HEK293 (cell line): ENCODE measurements at regions not wholly inside any gene's neighbourhood (a gene's known extent, or its start where the extent isn't known, plus 50 kb on each side); places are given as distances from the start of the nearest gene placed in this dataset.
A peak's percentile ranks its signal among the peaks of the same experiment; 100 is the strongest.

Source experiments
- CTCF ChIA-PET: fragments of 350-600 bp; formaldehyde crosslinking; extraction: SDS; loops from one replicate; lab custom pipeline; 2021; ENCODE audit warnings: antibody characterized with exemption; lab: Yijun Ruan, JAX
- POLR2A ChIA-PET: fragments of 300-600 bp; formaldehyde crosslinking; extraction: SDS; loops from one replicate; lab custom pipeline; 2020; ENCODE audit warnings: antibody characterized with exemption, inconsistent platforms; lab: Yijun Ruan, JAX
- H3K27ac ChIP-seq: fragments of 200-500 bp; sonication (Bioruptor generic); 2 replicates; pipeline ENCODE4 v1.5.1; 2014; ENCODE audit warnings: low read depth, low read length, control low read depth, inconsistent platforms; ENCODE audit errors: extremely low read depth
- H3K36me3 ChIP-seq, 2 experiments: fragments of 200-500 bp in 1 of 2; sonication (Bioruptor generic) in 1 of 2; 1 replicate in 1 of 2; 2 replicates in 1 of 2; pipeline ENCODE4 v1.5.1; 2014 to 2017; ENCODE audit warnings: inconsistent platforms in 2 of 2, low read length in 2 of 2; ENCODE audit not compliant: control insufficient read depth in 2 of 2, insufficient read depth in 1 of 2
- H3K4me1 ChIP-seq: fragments of 200-500 bp; sonication (Bioruptor generic); 2 replicates; pipeline ENCODE4 v1.5.1; 2014; ENCODE audit warnings: mild to moderate bottlenecking, low read length, inconsistent platforms; ENCODE audit not compliant: control insufficient read depth, insufficient read depth
- H3K4me3 ChIP-seq: 2 replicates; pipeline ENCODE4 v1.5.1; 2011; ENCODE audit warnings: low read depth, mild to moderate bottlenecking, control low read depth, low read length, moderate library complexity
- H3K9me3 ChIP-seq: fragments of 200-500 bp; sonication (Bioruptor generic); 2 replicates; pipeline ENCODE4 v1.5.1; 2014; ENCODE audit warnings: low read depth, low read length, inconsistent platforms; ENCODE audit not compliant: control insufficient read depth, insufficient read depth
- GLIS2 ChIP-seq: fragments of 450-650 bp; formaldehyde crosslinking; IDR thresholded peaks from 2 replicates; pipeline ENCODE4 v1.5.1; 2016; ENCODE audit warnings: missing biosample characterization, missing genetic modification characterization
- KLF8 ChIP-seq: fragments of 450-650 bp; formaldehyde crosslinking; IDR thresholded peaks from 2 replicates; pipeline ENCODE4 v1.5.1; 2016; ENCODE audit warnings: missing biosample characterization, missing genetic modification characterization
- MYNN ChIP-seq: fragments of 450-650 bp; formaldehyde crosslinking; IDR thresholded peaks from 2 replicates; pipeline ENCODE4 v1.5.1; 2016; ENCODE audit warnings: missing biosample characterization, missing genetic modification characterization, borderline replicate concordance
- TCF7L2 ChIP-seq: IDR thresholded peaks from 2 replicates; pipeline ENCODE4 v1.6.1; 2011; ENCODE audit warnings: low read depth, mild to moderate bottlenecking, inconsistent platforms, low read length, moderate library complexity, borderline replicate concordance
- ZBTB20 ChIP-seq: fragments of 450-650 bp; formaldehyde crosslinking; IDR thresholded peaks from 2 replicates; pipeline ENCODE4 v1.5.1; 2016; ENCODE audit warnings: missing biosample characterization, missing genetic modification characterization
- ZBTB21 ChIP-seq: fragments of 450-650 bp; formaldehyde crosslinking; IDR thresholded peaks from 2 replicates; pipeline ENCODE4 v1.5.1; 2017; ENCODE audit warnings: missing biosample characterization, missing genetic modification characterization
- ZBTB7A ChIP-seq: fragments of 450-650 bp; formaldehyde crosslinking; IDR thresholded peaks from 2 replicates; pipeline ENCODE4 v1.5.1; 2016; ENCODE audit warnings: low read depth, missing biosample characterization, missing genetic modification characterization
- ZNF133 ChIP-seq: fragments of 450-650 bp; formaldehyde crosslinking; IDR thresholded peaks from 2 replicates; pipeline ENCODE4 v1.5.1; 2016; ENCODE audit warnings: missing biosample characterization, missing genetic modification characterization
- ZNF23 ChIP-seq: fragments of 450-650 bp; formaldehyde crosslinking; IDR thresholded peaks from 2 replicates; pipeline ENCODE4 v1.5.1; 2016; ENCODE audit warnings: missing biosample characterization, missing genetic modification characterization, borderline replicate concordance
- ZNF292 ChIP-seq: fragments of 450-650 bp; formaldehyde crosslinking; IDR thresholded peaks from 2 replicates; pipeline ENCODE4 v1.5.1; 2016; ENCODE audit warnings: low read depth, missing biosample characterization, missing genetic modification characterization, borderline replicate concordance
- ZNF37A ChIP-seq: fragments of 450-650 bp; IDR thresholded peaks from 2 replicates; pipeline ENCODE4 v1.5.1; 2018; ENCODE audit warnings: missing biosample characterization, missing genetic modification characterization
- ZNF426 ChIP-seq: fragments of 450-650 bp; formaldehyde crosslinking; IDR thresholded peaks from 2 replicates; pipeline ENCODE4 v1.5.1; 2017; ENCODE audit warnings: missing biosample characterization, missing genetic modification characterization, mild to moderate bottlenecking, inconsistent platforms, moderate library complexity
- ZNF530 ChIP-seq: fragments of 450-650 bp; formaldehyde crosslinking; IDR thresholded peaks from 2 replicates; pipeline ENCODE4 v1.5.1; 2016; ENCODE audit warnings: low read depth, missing biosample characterization, missing genetic modification characterization
- ZNF549 ChIP-seq: fragments of 450-650 bp; IDR thresholded peaks from 2 replicates; pipeline ENCODE4 v1.5.1; 2018; ENCODE audit warnings: missing biosample characterization, missing genetic modification characterization, mild to moderate bottlenecking, inconsistent platforms, moderate library complexity
- ZNF555 ChIP-seq: fragments of 450-650 bp; formaldehyde crosslinking; conservative IDR thresholded peaks from 2 replicates; pipeline ENCODE4 v1.5.1; 2017; ENCODE audit warnings: missing biosample characterization, mild to moderate bottlenecking, missing genetic modification characterization, inconsistent platforms
- ZNF585B ChIP-seq: fragments of 450-650 bp; formaldehyde crosslinking; IDR thresholded peaks from 2 replicates; pipeline ENCODE4 v1.5.1; 2016; ENCODE audit warnings: missing biosample characterization, missing genetic modification characterization
- ZNF596 ChIP-seq: fragments of 450-650 bp; IDR thresholded peaks from 2 replicates; pipeline ENCODE4 v1.5.0; 2018; ENCODE audit warnings: missing biosample characterization, mild to moderate bottlenecking, missing genetic modification characterization, moderate library complexity
- ZNF654 ChIP-seq: fragments of 450-650 bp; formaldehyde crosslinking; IDR thresholded peaks from 2 replicates; pipeline ENCODE4 v1.5.1; 2016; ENCODE audit warnings: low read depth, missing biosample characterization, missing genetic modification characterization
- ZNF76 ChIP-seq: fragments of 450-650 bp; formaldehyde crosslinking; IDR thresholded peaks from 2 replicates; pipeline ENCODE4; 2016; ENCODE audit warnings: low read depth, missing biosample characterization, missing genetic modification characterization, borderline replicate concordance
- ZNF792 ChIP-seq: fragments of 450-650 bp; formaldehyde crosslinking; IDR thresholded peaks from 2 replicates; pipeline ENCODE4 v1.5.1; 2016; ENCODE audit warnings: missing biosample characterization, missing genetic modification characterization
- TF ChIP-seq, protein P1 (sequence below): fragments of 450-650 bp; formaldehyde crosslinking; IDR thresholded peaks from 2 replicates; pipeline ENCODE4 v1.5.1; 2017; ENCODE audit warnings: missing biosample characterization, missing genetic modification characterization
- TF ChIP-seq, protein P2 (sequence below): fragments of 450-650 bp; formaldehyde crosslinking; IDR thresholded peaks from 2 replicates; pipeline ENCODE4 v1.5.1; 2017; ENCODE audit warnings: missing biosample characterization, missing genetic modification characterization
- TF ChIP-seq, protein P3 (sequence below): fragments of 450-650 bp; formaldehyde crosslinking; IDR thresholded peaks from 2 replicates; pipeline ENCODE4 v1.5.0; 2017; ENCODE audit warnings: missing biosample characterization, missing genetic modification characterization, borderline replicate concordance
- TF ChIP-seq, protein P4 (sequence below): fragments of 450-650 bp; formaldehyde crosslinking; IDR thresholded peaks from 2 replicates; pipeline ENCODE4 v1.5.1; 2016; ENCODE audit warnings: missing biosample characterization, missing genetic modification characterization

DNA sequence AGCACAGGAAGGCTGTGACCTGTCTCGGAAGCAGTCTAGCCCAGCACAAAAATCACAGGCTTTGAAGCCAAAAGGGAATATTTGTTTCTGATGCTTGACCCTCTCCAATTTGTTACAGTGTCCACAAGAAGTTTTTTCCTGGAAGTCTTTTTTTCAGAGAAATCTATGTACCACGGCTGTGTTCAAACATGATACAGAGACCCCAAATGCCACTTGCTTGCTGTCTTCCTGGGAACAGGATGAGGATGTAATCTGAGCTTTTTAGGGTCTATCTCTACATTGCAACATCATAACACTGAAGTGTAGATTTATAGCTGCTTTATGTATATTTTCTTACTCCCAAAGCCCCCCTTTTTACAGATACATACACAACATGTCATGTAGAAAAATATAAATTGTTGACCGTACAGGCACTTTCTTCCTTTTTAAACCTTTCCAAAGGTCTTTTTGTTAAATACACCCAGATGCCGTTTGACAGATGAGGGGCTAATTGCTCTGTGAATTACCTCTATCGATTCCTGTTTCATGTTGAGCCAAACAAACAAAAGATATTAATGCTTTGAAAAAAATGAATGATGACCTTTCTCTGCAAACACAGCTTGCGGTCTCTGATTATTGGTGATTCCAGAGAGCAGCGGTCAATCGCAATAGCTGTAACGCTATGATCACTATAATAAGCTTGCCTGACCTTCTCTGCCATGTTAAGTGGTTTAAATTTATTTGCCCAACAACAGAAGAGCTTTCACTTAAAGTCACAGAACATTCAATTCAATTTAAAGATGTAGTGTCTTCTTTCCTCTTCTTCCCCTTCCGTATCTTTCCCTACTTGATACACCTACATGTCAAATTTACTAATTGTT, 875.9 kb upstream of the NR2F2 start:
- Histone ChIP-seq H3K36me3 (no peaks in the 10 kb centered on the region), H3K4me3 (no peak overlapping the region), H3K4me1 (peaks cover 12% of the 10 kb centered on the region; the same call in 1 of the 2 replicates), H3K27ac (no peak overlapping the region), H3K9me3 (no peaks in the 10 kb centered on the region)
- ChIA-PET POLR2A (no interaction called here), CTCF (interaction anchor here (1.0 kb wide), 1 partner anchor 379 kb away, joined by 3 read pairs; no protein-coding TSS in a partner anchor)
- TF ChIP-seq TCF7L2 (peak; percentile 62; the same call in 1 of the 2 replicates), ZBTB7A (tag by site-specific recombination) (no peak)

DNA sequence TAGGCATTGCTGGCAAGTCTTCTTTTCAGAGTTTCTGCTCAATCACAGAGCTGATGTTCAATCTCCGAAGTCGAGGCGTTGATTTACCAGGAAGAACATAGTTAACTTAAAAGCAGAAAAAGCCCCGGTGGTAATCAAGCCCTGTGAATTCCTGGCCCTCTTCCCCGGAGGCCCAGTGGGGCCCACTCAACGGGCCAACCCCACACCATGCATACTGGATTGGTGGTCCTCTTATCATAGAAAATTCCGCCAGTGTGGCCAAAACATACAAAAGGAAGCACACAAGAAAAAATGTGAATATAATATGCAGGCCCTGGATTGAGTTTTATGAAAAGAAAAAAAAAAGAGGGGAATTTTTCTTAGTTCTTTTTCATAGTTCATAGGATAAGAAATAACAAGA, 873.0 kb upstream of the NR2F2 start:
- H3K27ac ChIP-seq = no peak overlapping the region
- H3K4me1 ChIP-seq = no peaks in the 10 kb centered on the region
- POLR2A ChIA-PET = no interaction called here
- TF ChIP-seq GLIS2 (tag by site-specific recombination) = no peak
- TF ChIP-seq ZNF585B (tag by site-specific recombination) = no peak
- TF ChIP-seq ZNF426 (tag by site-specific recombination) = no peak
- no peak for TF ChIP-seq ZNF549 (tag by site-specific recombination)
- TF ChIP-seq, protein P1, sequence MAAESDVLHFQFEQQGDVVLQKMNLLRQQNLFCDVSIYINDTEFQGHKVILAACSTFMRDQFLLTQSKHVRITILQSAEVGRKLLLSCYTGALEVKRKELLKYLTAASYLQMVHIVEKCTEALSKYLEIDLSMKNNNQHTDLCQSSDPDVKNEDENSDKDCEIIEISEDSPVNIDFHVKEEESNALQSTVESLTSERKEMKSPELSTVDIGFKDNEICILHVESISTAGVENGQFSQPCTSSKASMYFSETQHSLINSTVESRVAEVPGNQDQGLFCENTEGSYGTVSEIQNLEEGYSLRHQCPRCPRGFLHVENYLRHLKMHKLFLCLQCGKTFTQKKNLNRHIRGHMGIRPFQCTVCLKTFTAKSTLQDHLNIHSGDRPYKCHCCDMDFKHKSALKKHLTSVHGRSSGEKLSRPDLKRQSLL = no peak
- TF ChIP-seq ZNF133 (tag by site-specific recombination) = no peak
- TF ChIP-seq ZNF596 (tag by site-specific recombination) = no peak
- no peak for TF ChIP-seq ZBTB20 (tag by site-specific recombination)
- TF ChIP-seq ZNF792 (tag by site-specific recombination) = no peak
- no peak for TF ChIP-seq KLF8 (tag by site-specific recombination)
- H3K4me3 ChIP-seq = no peak overlapping the region
- no peaks in the 10 kb centered on the region for H3K36me3 ChIP-seq
- CTCF ChIA-PET = interaction anchor here (0.5 kb wide), 1 partner anchor 832 kb away, joined by 3 read pairs; no protein-coding TSS in a partner anchor
- H3K9me3 ChIP-seq = no peaks in the 10 kb centered on the region

DNA sequence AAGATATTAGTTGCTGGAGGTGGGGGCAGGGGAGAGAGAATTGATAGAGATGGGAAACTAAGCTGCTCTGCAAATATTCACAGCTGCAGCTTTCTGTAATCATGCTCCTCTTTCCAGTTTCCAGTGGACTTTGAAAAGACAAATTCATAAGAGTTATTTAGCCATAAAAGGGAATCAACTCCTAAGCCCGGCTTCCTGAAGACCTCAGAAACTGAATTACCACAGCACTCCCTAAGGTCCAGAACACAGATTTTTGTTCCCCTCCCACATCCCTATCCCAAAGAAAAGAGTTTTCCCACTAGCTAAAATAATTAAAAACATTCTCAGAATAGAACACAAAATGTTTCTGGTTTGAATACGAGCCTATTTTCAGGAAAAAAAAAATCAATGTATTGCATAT, 871.8 kb upstream of the NR2F2 start:
- ChIA-PET POLR2A (no interaction called here), CTCF (no interaction called here)
- H3K4me3 ChIP-seq = no peak overlapping the region
- no peak overlapping the region for H3K27ac ChIP-seq
- H3K36me3 ChIP-seq = no peaks in the 10 kb centered on the region
- H3K4me1 ChIP-seq = no peaks in the 10 kb centered on the region
- H3K9me3 ChIP-seq = no peaks in the 10 kb centered on the region
- TF ChIP-seq ZBTB21 (tag by site-specific recombination) (no peak), ZNF292 (tag by site-specific recombination) (no peak), ZNF530 (tag by site-specific recombination) (no peak), ZNF23 (tag by site-specific recombination) (no peak), MYNN (no peak), ZNF76 (tag by site-specific recombination) (no peak), ZNF555 (tag by site-specific recombination) (no peak), ZNF654 (tag by site-specific recombination) (no peak), KLF8 (tag by site-specific recombination) (no peak), ZNF37A (tag by site-specific recombination) (no peak)
- TF ChIP-seq, protein P2, sequence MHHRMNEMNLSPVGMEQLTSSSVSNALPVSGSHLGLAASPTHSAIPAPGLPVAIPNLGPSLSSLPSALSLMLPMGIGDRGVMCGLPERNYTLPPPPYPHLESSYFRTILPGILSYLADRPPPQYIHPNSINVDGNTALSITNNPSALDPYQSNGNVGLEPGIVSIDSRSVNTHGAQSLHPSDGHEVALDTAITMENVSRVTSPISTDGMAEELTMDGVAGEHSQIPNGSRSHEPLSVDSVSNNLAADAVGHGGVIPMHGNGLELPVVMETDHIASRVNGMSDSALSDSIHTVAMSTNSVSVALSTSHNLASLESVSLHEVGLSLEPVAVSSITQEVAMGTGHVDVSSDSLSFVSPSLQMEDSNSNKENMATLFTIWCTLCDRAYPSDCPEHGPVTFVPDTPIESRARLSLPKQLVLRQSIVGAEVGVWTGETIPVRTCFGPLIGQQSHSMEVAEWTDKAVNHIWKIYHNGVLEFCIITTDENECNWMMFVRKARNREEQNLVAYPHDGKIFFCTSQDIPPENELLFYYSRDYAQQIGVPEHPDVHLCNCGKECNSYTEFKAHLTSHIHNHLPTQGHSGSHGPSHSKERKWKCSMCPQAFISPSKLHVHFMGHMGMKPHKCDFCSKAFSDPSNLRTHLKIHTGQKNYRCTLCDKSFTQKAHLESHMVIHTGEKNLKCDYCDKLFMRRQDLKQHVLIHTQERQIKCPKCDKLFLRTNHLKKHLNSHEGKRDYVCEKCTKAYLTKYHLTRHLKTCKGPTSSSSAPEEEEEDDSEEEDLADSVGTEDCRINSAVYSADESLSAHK = no peak
- TF ChIP-seq, protein P3, sequence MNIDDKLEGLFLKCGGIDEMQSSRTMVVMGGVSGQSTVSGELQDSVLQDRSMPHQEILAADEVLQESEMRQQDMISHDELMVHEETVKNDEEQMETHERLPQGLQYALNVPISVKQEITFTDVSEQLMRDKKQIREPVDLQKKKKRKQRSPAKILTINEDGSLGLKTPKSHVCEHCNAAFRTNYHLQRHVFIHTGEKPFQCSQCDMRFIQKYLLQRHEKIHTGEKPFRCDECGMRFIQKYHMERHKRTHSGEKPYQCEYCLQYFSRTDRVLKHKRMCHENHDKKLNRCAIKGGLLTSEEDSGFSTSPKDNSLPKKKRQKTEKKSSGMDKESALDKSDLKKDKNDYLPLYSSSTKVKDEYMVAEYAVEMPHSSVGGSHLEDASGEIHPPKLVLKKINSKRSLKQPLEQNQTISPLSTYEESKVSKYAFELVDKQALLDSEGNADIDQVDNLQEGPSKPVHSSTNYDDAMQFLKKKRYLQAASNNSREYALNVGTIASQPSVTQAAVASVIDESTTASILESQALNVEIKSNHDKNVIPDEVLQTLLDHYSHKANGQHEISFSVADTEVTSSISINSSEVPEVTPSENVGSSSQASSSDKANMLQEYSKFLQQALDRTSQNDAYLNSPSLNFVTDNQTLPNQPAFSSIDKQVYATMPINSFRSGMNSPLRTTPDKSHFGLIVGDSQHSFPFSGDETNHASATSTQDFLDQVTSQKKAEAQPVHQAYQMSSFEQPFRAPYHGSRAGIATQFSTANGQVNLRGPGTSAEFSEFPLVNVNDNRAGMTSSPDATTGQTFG (tag by site-specific recombination) = no peak
- TF ChIP-seq, protein P4, sequence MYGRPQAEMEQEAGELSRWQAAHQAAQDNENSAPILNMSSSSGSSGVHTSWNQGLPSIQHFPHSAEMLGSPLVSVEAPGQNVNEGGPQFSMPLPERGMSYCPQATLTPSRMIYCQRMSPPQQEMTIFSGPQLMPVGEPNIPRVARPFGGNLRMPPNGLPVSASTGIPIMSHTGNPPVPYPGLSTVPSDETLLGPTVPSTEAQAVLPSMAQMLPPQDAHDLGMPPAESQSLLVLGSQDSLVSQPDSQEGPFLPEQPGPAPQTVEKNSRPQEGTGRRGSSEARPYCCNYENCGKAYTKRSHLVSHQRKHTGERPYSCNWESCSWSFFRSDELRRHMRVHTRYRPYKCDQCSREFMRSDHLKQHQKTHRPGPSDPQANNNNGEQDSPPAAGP (tag by site-specific recombination) = no peak
